ENCODE measurements at regions not wholly inside any gene's neighbourhood (a gene's known extent, or its start where the extent isn't known, plus 50 kb on each side); places are given as distances from the start of the nearest gene placed in this dataset.

DNA sequence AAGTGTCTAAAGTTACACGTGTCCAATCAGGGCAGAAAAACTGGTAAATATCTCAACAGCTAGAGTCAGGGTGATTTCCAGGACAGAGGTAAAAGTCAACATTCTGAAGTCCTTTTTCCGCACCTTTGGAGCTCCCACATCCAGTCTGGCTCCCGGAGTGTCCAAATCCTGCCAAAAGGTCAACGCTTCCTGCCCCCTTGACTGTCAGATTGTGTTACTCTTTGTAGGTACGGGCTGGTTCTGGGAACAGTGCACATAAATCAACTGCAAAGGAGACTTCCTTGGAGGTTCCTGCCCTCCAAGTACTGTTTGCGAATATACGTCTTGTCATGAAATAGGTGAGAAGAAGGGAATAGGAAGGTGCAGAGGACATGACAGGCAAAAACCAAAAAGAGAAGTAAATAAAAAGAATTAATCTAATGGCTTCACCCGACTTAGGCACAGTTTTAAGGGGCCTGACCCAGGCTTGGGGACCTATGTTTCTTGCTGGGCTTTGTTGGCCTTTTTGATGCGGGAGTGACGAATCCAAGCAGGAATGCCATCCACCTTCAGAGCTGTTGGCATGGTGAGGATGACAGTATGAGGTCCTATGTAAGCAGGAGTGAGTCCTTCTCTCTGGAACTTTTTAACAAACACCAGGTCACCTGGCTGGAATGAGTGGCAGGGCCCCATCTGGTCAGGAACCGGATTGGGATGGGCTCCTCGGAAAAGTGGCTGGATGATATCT, 155.4 kb downstream of the TRIM27 start:
- Histone ChIP-seq H3K4me3 (ENCODE audit: low read depth, low read length) (peak overlapping the region; percentile 20), H3K9me3 (ENCODE audit: control insufficient read depth, insufficient read depth, low read length) (no peaks in the 10 kb centered on the region), H3K4me1 (ENCODE audit: control insufficient read depth, insufficient read depth, low read length) (peaks cover 6% of the 10 kb centered on the region), H3K36me3 (ENCODE audit: control insufficient read depth, insufficient read depth, low read length) (no peaks in the 10 kb centered on the region), H3K27me3 (ENCODE audit: control insufficient read depth, insufficient read depth, low read length) (peaks cover 100% of the 10 kb centered on the region), H3K9ac (ENCODE audit: low read depth, low read length) (no peak overlapping the region)

DNA sequence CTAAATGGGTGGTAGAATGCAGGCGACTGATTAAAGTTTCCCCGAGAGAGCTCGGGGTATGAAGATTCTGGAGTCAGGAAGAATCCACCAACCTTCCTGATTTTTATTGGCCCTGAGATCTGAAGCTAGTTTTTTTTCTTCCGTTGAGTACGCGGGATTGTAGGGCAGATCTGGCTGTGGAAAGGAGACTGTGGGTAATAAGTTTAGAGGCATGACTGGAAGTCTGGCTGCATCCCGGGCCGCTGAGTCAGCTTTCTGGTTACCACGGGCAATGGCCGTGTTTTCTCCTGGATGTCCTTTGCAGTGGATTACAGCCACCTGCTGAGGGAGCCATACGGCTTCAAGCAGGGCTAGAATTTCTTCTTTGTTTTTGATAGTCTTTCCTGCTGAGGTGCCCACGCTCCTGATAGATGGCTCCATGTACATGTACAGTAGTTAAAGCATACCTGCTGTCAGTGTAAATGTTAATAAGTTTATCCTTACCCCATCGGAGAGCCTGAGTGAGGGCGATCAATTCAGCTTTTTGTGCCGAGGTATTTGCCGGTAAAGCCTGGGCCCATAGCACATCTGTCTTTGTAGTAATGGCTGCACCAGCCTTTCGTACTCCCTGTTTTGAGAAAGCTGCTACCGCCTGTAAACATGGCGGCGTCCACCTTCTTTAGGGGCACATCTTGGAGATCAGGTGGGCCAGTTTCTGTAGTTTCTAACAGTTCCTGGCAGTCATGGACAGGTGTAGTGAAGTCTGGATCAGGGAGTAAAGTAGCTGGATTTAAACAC, 154.0 kb downstream of the TRIM27 start:
- no peak overlapping the region for H3K9ac ChIP-seq (ENCODE audit: low read depth, low read length)
- peaks cover 100% of the 10 kb centered on the region for H3K27me3 ChIP-seq (ENCODE audit: control insufficient read depth, insufficient read depth, low read length)
- H3K4me1 ChIP-seq (ENCODE audit: control insufficient read depth, insufficient read depth, low read length), result peaks cover 6% of the 10 kb centered on the region
- H3K36me3 ChIP-seq (ENCODE audit: control insufficient read depth, insufficient read depth, low read length), result no peaks in the 10 kb centered on the region
- peak overlapping the region; percentile 12 for H3K4me3 ChIP-seq (ENCODE audit: low read depth, low read length)
- H3K9me3 ChIP-seq (ENCODE audit: control insufficient read depth, insufficient read depth, low read length), result no peaks in the 10 kb centered on the region

DNA sequence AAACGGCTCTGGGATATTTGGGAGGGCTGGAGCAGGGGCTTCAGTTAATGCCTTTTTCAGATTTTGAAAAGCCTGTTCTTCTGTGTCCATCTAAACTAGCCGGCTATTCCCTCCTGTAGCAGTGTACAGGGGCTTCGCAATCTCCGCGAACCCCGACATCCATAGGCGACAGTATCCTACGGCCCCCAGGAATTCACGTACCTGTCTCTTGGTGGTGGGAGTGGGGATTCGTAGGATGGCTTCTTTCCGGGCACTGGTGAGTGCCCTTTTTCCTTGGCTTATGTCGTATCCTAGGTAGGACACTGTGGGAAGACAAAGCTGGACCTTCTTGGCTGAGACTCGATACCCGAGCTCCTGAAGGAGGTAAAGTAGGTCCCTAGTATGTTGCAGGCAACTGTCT, 153.1 kb downstream of the TRIM27 start:
- H3K27me3 ChIP-seq (ENCODE audit: control insufficient read depth, insufficient read depth, low read length), result peaks cover 100% of the 10 kb centered on the region
- peaks cover 1% of the 10 kb centered on the region for H3K4me1 ChIP-seq (ENCODE audit: control insufficient read depth, insufficient read depth, low read length)
- no peaks in the 10 kb centered on the region for H3K36me3 ChIP-seq (ENCODE audit: control insufficient read depth, insufficient read depth, low read length)
- no peaks in the 10 kb centered on the region for H3K9me3 ChIP-seq (ENCODE audit: control insufficient read depth, insufficient read depth, low read length)
- no peak overlapping the region for H3K9ac ChIP-seq (ENCODE audit: low read depth, low read length)
- peak overlapping the region; percentile 1 for H3K4me3 ChIP-seq (ENCODE audit: low read depth, low read length)

DNA sequence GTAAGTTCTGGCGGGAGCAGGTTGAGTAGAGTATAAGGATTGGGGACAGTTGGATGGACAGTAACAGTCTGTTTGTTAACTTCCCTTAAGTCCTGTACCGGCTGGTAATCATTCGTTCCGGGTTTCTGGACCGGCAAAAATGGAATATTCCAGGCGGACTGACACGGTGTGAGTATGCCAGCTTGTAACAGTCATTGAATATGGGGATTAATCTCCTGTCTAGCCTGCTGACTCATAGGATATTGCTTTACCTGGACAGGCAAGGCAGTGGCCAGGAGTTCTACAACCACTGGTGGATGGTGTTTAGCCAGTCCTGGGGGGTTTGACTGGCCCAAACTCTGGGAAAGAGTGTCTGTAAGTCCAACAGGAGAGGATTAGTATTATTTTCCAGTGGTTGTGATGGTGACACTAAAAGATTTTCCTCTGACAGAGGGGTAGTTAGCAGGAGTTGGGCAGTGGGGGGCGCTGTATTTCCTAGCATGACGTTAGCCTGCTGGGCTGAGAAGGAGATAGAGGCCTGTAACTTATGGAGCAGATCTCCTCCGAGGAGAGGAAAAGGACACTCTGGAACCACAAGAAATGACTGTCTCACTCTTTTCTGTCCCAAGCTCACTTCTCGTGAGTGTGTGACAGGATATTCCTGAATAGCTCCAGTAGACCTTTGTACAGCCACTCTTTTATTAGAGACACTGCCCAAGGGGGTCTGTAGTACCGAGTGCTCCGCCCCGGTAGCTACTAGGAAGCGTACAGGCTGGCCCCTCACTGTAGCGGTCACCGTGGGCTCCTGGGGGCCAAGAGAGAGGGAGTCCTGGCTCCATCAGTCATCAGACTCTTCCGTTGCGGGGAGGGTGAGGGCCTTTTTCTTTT, 152.2 kb downstream of the TRIM27 start:
- H3K9me3 ChIP-seq (ENCODE audit: control insufficient read depth, insufficient read depth, low read length), result no peaks in the 10 kb centered on the region
- H3K36me3 ChIP-seq (ENCODE audit: control insufficient read depth, insufficient read depth, low read length), result no peaks in the 10 kb centered on the region
- peaks cover 95% of the 10 kb centered on the region for H3K27me3 ChIP-seq (ENCODE audit: control insufficient read depth, insufficient read depth, low read length)
- no peaks in the 10 kb centered on the region for H3K4me1 ChIP-seq (ENCODE audit: control insufficient read depth, insufficient read depth, low read length)
- H3K4me3 ChIP-seq (ENCODE audit: low read depth, low read length), result peak overlapping the region; percentile 14
- H3K9ac ChIP-seq (ENCODE audit: low read depth, low read length), result no peak overlapping the region

DNA sequence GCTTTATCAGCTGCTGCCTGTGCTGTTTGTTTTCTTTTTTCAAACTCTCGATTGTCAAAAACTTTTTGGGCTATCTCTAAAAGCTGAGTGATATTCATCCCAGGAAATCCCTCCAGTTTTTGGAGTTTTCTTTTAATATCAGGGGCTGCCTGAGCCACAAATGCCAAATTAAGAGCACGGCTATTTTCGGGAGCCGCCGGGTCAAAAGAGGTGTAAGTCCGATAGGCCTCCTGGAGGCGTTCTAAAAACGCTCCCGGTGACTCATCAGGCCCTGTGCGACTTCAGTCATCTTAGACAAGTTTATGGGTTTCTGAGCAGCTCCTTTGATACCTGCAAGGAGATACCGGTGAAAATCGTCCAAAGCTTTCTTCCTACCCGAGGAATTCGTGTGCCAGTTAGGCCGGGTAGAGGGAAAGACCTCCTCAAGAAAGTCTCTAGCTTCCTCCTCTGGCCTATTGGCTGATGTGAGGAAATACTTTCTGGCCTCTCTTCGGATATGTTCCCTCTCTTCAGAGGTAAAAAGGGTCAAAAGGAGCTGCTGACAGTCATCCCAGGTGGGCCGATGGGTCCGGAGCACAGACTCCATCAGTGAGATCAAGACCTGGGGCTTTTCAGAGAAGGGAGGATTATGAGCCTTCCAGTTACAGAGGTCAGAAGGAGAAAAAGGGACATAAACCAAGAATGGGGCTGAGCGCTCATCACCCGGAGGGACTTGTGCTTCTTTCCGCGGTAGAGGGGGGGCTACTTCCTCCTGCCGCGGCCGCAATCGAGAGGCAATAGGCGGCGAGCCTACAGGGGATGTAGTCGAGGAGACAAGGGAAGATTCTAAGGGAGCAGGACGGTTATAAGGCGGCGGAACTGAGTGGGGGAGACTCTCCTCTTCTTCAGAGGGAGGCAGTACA, 151.1 kb downstream of the TRIM27 start:
- peaks cover 93% of the 10 kb centered on the region for H3K27me3 ChIP-seq (ENCODE audit: control insufficient read depth, insufficient read depth, low read length)
- H3K9ac ChIP-seq (ENCODE audit: low read depth, low read length), result no peak overlapping the region
- H3K9me3 ChIP-seq (ENCODE audit: control insufficient read depth, insufficient read depth, low read length), result no peaks in the 10 kb centered on the region
- peak overlapping the region; percentile 39 for H3K4me3 ChIP-seq (ENCODE audit: low read depth, low read length)
- H3K4me1 ChIP-seq (ENCODE audit: control insufficient read depth, insufficient read depth, low read length), result no peaks in the 10 kb centered on the region
- no peaks in the 10 kb centered on the region for H3K36me3 ChIP-seq (ENCODE audit: control insufficient read depth, insufficient read depth, low read length)

DNA sequence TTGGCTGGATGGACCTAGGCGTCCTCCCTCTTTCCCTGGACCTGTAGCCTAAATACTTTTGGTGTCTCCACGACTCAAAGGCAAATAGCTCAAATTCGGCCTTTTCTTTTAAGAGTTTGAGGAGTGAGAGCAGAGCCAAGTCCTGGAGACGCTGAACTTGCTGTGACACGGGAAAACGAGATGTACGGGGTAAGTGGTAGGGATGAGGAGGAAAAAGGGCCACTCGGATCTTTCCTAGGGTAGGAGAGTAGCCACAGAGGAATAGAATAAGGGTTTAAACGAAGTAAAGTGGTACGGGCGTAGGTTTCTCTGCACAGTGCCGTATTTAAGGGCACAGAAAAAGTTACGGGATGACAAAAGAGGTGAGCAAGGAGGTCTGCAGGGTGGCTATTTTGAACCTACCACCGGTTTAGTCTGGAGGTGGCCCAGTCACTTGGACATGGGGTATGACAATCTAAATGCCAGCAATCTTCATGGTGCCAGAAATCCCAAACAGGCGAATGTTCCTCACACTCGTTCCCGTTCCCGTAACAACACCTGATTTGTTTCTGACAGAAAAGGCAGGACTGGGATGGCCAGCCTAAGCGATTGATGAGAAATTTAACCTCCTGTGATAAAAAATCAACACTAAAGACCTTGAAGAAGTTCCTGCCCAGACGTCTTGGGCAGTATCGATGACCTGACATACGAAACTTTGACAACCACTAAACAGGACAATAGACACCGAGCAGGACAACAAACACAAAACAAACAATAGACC, 149.3 kb downstream of the TRIM27 start:
- Histone ChIP-seq H3K9me3 (ENCODE audit: control insufficient read depth, insufficient read depth, low read length) (no peaks in the 10 kb centered on the region), H3K36me3 (ENCODE audit: control insufficient read depth, insufficient read depth, low read length) (no peaks in the 10 kb centered on the region), H3K27me3 (ENCODE audit: control insufficient read depth, insufficient read depth, low read length) (peaks cover 93% of the 10 kb centered on the region), H3K9ac (ENCODE audit: low read depth, low read length) (no peak overlapping the region), H3K4me3 (ENCODE audit: low read depth, low read length) (peak overlapping the region; percentile 12), H3K4me1 (ENCODE audit: control insufficient read depth, insufficient read depth, low read length) (no peaks in the 10 kb centered on the region)

DNA sequence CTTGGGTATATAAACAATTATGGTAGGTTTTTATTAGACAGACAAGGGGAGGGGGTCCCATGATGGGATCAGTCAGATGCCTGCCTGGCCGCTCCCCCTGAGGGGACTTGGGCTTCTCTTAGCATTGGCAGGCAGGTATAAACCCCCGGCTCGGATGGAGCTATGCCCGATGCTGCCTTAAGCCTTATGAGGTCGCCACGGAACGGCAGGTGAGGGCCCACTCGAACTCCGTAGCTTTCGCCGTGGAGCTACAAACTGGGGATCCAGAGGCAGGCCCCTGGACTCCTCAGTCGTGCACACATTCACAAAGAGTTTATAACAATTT, 148.8 kb downstream of the TRIM27 start:
- no peaks in the 10 kb centered on the region for H3K36me3 ChIP-seq (ENCODE audit: control insufficient read depth, insufficient read depth, low read length)
- peaks cover 93% of the 10 kb centered on the region for H3K27me3 ChIP-seq (ENCODE audit: control insufficient read depth, insufficient read depth, low read length)
- H3K9ac ChIP-seq (ENCODE audit: low read depth, low read length), result no peak overlapping the region
- peak overlapping the region; percentile 44 for H3K4me3 ChIP-seq (ENCODE audit: low read depth, low read length)
- H3K9me3 ChIP-seq (ENCODE audit: control insufficient read depth, insufficient read depth, low read length), result no peaks in the 10 kb centered on the region
- H3K4me1 ChIP-seq (ENCODE audit: control insufficient read depth, insufficient read depth, low read length), result no peaks in the 10 kb centered on the region

DNA sequence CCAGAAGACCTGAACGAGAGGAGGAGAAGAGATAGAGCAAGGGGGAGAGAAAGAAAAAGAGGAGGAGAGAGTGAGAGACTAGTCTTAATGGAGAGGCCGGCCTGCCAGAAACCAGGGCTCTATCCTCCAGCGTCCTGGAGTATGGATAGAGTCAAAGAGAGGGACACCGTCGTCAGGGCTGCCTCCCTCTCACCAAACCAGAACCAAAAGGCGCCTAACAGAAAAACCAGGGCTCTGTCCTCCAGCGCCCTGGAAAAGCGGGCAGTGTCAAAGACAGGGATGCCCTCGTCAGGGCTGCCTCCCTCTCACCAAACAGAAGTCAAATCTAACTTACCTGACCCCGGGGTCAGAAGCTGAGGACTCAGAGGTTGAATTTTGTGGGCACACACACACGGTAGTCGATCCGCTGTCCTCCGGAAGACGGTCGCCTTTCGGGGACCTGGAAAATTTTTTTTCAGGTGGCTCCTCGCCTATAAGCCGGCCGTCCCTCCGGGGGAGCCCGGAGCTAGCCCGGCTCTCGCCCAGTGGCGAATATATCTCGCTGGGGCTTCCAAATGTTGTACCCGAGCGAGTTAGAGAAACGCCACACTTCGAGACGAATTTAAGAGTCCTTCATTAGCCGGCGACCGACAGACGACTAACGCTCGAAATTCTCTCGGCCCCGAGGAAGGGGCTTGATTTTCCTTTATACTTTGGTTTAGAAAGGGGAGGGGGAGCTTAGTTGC, 148.2 kb downstream of the TRIM27 start:
- no peaks in the 10 kb centered on the region for H3K36me3 ChIP-seq (ENCODE audit: control insufficient read depth, insufficient read depth, low read length)
- H3K4me3 ChIP-seq (ENCODE audit: low read depth, low read length), result peak overlapping the region; percentile 44
- no peak overlapping the region for H3K9ac ChIP-seq (ENCODE audit: low read depth, low read length)
- no peaks in the 10 kb centered on the region for H3K4me1 ChIP-seq (ENCODE audit: control insufficient read depth, insufficient read depth, low read length)
- H3K27me3 ChIP-seq (ENCODE audit: control insufficient read depth, insufficient read depth, low read length), result peaks cover 93% of the 10 kb centered on the region
- no peaks in the 10 kb centered on the region for H3K9me3 ChIP-seq (ENCODE audit: control insufficient read depth, insufficient read depth, low read length)

DNA sequence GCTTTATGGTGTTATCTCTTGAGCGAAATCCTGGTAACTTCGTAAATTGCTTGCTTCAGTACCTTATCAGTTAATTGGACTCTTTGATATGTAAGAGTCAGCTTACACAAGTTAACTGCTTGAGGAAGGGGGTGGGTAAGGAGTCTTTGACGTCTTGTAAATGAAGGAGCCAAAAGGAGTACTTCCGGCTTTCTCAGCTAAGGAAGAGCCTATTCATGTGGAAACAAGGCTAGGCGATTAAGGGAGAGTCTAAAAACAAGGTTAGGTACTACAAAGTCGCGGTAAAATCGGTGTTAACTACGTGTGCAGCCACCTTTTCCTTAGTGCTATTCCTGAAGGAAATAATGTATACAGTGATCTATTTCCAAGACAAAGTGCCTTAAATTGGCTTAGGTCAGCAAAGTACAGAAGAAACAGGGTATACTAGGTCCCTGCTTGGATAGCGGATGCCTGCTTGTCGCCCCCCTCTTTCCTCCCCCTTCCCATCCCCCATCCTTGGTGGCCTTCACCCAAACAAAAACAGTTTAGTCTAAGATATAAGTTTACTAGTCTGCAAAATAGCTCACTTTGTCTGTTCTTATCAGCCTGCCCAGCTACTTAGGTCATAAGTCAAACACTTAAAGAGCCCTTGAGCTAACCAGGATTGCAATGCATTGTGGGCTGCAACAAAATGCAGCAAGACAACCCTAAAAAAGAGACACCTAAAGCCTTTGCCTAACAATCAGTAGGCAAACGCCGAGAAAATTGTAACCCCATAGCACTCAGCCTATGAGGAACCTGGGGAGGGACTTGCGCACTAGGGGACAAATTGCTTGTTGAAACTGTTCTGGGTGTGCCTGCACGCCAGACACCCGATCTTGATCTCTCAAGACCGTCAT, 147.3 kb downstream of the TRIM27 start:
- H3K4me3 ChIP-seq (ENCODE audit: low read depth, low read length), result peak overlapping the region; percentile 44
- H3K9ac ChIP-seq (ENCODE audit: low read depth, low read length), result no peak overlapping the region
- no peaks in the 10 kb centered on the region for H3K4me1 ChIP-seq (ENCODE audit: control insufficient read depth, insufficient read depth, low read length)
- no peaks in the 10 kb centered on the region for H3K36me3 ChIP-seq (ENCODE audit: control insufficient read depth, insufficient read depth, low read length)
- H3K27me3 ChIP-seq (ENCODE audit: control insufficient read depth, insufficient read depth, low read length), result peaks cover 93% of the 10 kb centered on the region
- no peaks in the 10 kb centered on the region for H3K9me3 ChIP-seq (ENCODE audit: control insufficient read depth, insufficient read depth, low read length)

DNA sequence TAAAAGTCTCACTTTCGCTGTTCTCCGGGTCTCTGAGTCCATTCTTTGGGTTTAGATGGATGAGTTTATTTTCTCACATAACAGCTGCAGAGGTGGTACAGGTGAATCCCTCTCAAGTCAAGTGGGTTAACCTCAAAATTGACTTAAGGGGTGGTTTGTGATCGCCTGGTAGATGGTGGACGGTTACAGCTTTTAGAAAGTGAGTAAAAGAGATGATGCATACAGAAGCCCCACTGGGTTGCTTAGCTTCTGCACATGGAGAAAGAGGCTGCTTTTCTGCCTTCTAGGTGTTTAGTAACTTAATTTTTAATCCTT, 146.7 kb downstream of the TRIM27 start:
- Histone ChIP-seq H3K4me1 (ENCODE audit: control insufficient read depth, insufficient read depth, low read length) (no peaks in the 10 kb centered on the region), H3K9ac (ENCODE audit: low read depth, low read length) (no peak overlapping the region), H3K36me3 (ENCODE audit: control insufficient read depth, insufficient read depth, low read length) (no peaks in the 10 kb centered on the region), H3K27me3 (ENCODE audit: control insufficient read depth, insufficient read depth, low read length) (peaks cover 93% of the 10 kb centered on the region), H3K9me3 (ENCODE audit: control insufficient read depth, insufficient read depth, low read length) (no peaks in the 10 kb centered on the region), H3K4me3 (ENCODE audit: low read depth, low read length) (peak overlapping the region; percentile 30)

Data from iPS-15b (cell line).